Esophagus muscularis mucosa (tissue), 3 donors: ENCODE measurements at regions not wholly inside any gene's neighbourhood (a gene's known extent, or its start where the extent isn't known, plus 50 kb on each side); places are given as distances from the start of the nearest gene placed in this dataset.

ENCODE experiments used
- POLR2AphosphoS5 ChIP-seq, 2 donors: sonication (generic); formaldehyde crosslinking; IDR thresholded peaks; one replicate each; pipeline ENCODE4 v1.6.1; 2017; ENCODE audit warnings: antibody characterized with exemption in 2 of 2
- TF ChIP-seq, protein P1 (sequence below), 3 experiments: fragments of 200-600 bp in 2 of 3; fragments of 450-650 bp in 1 of 3; sonication (generic) in 2 of 3; IDR thresholded peaks; one replicate each; pipeline ENCODE4 v1.5.1; 2017 to 2019; ENCODE audit warnings: antibody characterized with exemption in 3 of 3, mild to moderate bottlenecking in 2 of 3, moderate library complexity in 1 of 3

DNA sequence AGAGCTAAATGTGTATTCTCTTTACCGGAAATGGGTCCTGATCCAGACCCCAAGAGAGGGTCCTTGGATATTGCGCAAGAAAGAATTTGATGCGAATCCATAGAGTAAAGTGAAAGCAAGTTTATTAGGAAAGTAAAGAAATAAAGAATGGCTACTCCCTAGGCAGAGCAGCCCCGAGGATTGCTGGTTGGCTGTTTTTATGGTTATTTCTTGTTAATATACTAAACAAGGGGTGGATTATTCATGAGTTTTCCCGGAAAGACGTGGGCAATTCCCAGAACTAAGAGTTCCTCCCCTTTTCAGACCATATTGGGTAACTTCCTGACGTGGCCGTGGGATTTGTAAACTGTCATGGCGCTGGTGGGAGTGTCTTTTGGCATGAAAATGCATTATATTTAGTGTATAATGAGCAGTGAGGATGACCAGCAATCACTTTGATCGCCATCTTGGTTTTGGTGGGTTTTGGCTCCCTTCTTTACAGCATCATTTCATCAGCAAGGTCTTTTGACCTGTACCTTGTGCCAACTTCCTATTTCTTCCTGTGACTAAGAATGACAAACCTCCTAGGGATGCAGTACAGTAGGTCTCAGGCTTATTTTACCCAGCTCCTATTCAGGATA is 60.4 kb downstream of the ARL4A start:
- TF ChIP-seq, protein P1, sequence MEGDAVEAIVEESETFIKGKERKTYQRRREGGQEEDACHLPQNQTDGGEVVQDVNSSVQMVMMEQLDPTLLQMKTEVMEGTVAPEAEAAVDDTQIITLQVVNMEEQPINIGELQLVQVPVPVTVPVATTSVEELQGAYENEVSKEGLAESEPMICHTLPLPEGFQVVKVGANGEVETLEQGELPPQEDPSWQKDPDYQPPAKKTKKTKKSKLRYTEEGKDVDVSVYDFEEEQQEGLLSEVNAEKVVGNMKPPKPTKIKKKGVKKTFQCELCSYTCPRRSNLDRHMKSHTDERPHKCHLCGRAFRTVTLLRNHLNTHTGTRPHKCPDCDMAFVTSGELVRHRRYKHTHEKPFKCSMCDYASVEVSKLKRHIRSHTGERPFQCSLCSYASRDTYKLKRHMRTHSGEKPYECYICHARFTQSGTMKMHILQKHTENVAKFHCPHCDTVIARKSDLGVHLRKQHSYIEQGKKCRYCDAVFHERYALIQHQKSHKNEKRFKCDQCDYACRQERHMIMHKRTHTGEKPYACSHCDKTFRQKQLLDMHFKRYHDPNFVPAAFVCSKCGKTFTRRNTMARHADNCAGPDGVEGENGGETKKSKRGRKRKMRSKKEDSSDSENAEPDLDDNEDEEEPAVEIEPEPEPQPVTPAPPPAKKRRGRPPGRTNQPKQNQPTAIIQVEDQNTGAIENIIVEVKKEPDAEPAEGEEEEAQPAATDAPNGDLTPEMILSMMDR (IDR thresholded peaks at IDR 0.05) = no peak
- TF ChIP-seq POLR2AphosphoS5 (IDR thresholded peaks at IDR 0.05) = no peak
